ENCODE measurements at regions not wholly inside any gene's neighbourhood (a gene's known extent, or its start where the extent isn't known, plus 50 kb on each side); places are given as distances from the start of the nearest gene placed in this dataset.

DNA sequence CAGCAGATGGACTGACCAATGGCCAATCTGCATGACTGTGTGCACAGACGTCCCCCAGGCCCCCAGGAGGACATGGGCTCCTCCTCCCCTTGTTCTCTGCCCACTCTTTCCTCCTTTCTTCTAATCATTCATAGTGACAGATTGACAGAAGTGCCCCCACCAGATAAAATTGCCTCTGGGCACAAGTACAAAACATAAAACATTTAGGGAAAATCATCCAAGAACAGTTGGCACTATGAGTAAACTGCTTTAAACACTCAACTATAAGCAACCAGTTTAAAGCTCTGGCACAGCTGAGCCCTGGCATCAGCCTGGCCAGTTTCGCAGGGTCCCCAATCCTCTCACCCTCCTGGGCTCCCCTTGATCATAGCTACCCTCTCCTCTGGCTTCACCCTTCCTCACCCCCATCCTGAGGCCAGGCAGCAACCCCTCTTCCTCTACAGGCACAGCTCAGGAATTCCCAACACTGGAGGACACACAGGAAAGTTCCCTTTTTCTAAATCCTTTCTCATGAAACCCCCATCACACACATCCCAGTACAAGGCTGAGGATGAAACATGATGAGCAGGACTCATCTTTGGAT is 232.9 kb downstream of the BUD13 start:
- TF ChIP-seq, protein P1, sequence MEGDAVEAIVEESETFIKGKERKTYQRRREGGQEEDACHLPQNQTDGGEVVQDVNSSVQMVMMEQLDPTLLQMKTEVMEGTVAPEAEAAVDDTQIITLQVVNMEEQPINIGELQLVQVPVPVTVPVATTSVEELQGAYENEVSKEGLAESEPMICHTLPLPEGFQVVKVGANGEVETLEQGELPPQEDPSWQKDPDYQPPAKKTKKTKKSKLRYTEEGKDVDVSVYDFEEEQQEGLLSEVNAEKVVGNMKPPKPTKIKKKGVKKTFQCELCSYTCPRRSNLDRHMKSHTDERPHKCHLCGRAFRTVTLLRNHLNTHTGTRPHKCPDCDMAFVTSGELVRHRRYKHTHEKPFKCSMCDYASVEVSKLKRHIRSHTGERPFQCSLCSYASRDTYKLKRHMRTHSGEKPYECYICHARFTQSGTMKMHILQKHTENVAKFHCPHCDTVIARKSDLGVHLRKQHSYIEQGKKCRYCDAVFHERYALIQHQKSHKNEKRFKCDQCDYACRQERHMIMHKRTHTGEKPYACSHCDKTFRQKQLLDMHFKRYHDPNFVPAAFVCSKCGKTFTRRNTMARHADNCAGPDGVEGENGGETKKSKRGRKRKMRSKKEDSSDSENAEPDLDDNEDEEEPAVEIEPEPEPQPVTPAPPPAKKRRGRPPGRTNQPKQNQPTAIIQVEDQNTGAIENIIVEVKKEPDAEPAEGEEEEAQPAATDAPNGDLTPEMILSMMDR (IDR thresholded peaks at IDR 0.05; ENCODE audit: extremely low read depth, insufficient read depth, missing control alignments) = no peak
- in situ Hi-C loops (cut with MboI; ENCODE audit: low pct_unique_long_range_greater_than_20kb, low sequenced_read_pairs, unreplicated experiment) = no loop called here
- DNase-seq (ENCODE audit: low spot score) = no peak

DNA sequence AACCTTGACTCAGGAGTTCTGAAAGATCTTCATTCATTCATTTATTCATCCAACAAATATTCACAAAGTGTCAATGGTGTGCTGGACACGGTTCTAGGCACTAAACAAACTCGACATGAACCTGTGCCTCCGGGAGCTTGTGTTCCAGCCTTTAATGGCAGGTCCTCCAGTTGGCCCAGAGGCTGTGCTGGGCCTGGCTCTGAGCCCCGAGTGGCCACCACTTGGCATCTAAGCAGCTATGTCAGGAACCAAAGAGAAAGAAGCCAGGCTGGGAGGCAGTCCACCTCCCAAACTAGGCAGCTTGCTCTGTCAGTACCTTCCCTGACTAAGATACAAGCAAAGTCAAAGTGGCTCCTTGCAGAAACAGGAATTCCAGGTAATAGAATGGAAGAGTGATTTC is 233.6 kb downstream of the BUD13 start:
- in situ Hi-C loops (cut with MboI; ENCODE audit: low pct_unique_long_range_greater_than_20kb, low sequenced_read_pairs, unreplicated experiment) = no loop called here
- TF ChIP-seq, protein P1 (IDR thresholded peaks at IDR 0.05; ENCODE audit: extremely low read depth, insufficient read depth, missing control alignments) = no peak
- DNase-seq (ENCODE audit: low spot score) = no peak

DNA sequence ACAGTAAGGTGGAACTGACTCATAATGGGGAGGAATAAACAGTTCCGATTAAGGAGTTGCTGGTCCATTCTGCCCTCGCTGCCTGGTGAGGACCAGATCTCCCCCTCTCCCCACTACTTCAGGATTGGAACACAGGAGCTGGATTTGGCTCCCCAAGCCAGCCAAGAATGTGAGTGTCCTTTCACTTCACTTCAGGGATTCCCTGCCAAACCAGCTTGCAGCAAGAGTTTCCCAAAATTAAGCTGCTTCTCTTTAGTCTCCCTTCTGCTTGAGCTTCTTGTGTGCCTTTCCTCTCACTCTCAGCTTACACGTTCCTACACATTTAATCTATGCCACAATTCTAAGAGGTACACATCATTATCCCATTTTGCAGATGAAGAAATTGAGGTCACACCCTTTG is 234.1 kb downstream of the BUD13 start:
- in situ Hi-C loops (cut with MboI; ENCODE audit: low pct_unique_long_range_greater_than_20kb, low sequenced_read_pairs, unreplicated experiment) = no loop called here
- no peak for DNase-seq (ENCODE audit: low spot score)
- TF ChIP-seq, protein P1 (IDR thresholded peaks at IDR 0.05; ENCODE audit: extremely low read depth, insufficient read depth, missing control alignments) = no peak

DNA sequence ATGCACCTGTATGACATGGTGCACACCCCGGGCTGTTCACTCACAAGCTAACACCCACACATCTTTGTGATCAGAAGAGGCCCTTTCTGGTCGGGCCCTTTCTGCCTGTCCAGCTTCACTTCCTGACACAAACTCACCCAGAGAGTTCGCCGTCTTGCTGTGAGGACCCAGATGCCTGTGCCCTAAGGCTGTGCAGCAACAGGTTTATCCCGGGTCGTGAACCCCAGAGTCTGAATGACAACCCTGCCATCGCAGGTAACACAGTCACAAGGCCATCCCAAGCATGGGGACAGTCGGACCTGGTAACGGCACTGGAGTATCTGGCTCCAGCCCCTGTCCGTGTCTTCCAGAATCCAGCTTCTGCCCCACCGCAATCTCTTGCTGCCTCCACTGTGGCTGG is 235.1 kb downstream of the BUD13 start:
- TF ChIP-seq, protein P1 (IDR thresholded peaks at IDR 0.05; ENCODE audit: extremely low read depth, insufficient read depth, missing control alignments) = no peak
- in situ Hi-C loops (cut with MboI; ENCODE audit: low pct_unique_long_range_greater_than_20kb, low sequenced_read_pairs, unreplicated experiment) = no loop called here
- DNase-seq (ENCODE audit: low spot score) = no peak

DNA sequence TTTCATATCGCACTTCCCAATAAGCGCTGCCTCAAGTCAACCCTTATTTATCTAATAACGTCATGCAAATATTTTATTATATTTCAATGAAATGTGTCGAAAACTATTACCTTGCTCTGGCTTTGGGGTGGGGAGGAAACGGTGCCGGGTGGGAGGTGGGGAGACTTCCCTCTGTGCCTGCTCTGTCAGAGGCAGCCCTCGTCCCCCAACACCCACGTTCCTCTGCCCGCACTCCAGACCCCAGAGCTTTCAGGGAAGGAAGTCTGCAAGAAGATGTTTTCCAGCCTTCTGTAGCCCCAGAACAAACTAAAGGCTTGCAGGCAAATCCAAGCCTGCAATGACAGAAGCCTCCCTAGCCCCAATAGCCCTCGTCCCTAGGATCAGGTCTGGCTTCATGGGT is 235.7 kb downstream of the BUD13 start:
- DNase-seq (ENCODE audit: low spot score) = no peak
- in situ Hi-C loops (cut with MboI; ENCODE audit: low pct_unique_long_range_greater_than_20kb, low sequenced_read_pairs, unreplicated experiment) = no loop called here
- TF ChIP-seq, protein P1 (IDR thresholded peaks at IDR 0.05; ENCODE audit: extremely low read depth, insufficient read depth, missing control alignments) = no peak

DNA sequence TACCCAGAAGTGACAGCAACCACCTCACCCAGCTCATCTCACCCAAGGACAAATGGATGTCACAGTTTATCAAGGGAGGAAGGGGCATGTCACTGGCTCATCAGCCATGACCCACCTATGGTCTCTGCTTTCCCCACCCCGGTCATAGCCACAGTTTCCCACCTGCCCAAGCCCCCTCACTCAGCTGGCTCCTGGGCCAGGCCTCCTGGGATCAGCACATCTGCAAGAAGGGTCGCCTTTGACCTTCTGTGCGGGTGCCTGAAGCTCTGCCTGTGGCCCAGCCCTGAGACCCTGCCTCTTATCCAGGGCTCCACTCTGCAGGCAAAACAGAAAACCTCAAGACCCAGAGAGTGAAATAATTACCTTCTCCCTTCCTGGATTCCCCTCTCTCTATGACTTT is 236.4 kb downstream of the BUD13 start:
- in situ Hi-C loops (cut with MboI; ENCODE audit: low pct_unique_long_range_greater_than_20kb, low sequenced_read_pairs, unreplicated experiment) = no loop called here
- DNase-seq (ENCODE audit: low spot score) = no peak
- TF ChIP-seq, protein P1 (IDR thresholded peaks at IDR 0.05; ENCODE audit: extremely low read depth, insufficient read depth, missing control alignments) = no peak

DNA sequence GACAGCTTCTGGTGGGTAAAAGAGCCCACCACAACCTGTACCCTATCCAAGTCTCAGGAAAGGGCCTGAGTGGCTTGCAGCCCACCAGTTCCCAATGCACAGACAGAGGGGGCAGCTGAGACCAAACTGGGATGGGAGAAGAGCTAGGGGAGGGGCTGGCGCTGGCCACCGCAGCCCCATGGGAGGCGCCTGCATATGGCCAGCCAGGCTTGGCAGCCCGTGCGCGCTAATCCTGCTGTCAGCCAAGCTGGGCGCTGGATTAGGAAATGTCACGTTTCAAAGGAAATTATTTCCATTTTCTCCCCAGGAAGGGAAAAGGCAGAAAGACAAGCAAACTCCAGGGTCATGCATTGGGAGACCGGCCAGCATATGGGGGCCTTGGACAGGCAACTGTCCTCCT is 236.8 kb downstream of the BUD13 start:
- TF ChIP-seq, protein P1 (IDR thresholded peaks at IDR 0.05; ENCODE audit: extremely low read depth, insufficient read depth, missing control alignments) = no peak
- in situ Hi-C loops (cut with MboI; ENCODE audit: low pct_unique_long_range_greater_than_20kb, low sequenced_read_pairs, unreplicated experiment) = no loop called here
- DNase-seq (ENCODE audit: low spot score) = no peak

All from GM13977 (cell line).